IPS-15b (cell line): ENCODE measurements at regions not wholly inside any gene's neighbourhood (a gene's known extent, or its start where the extent isn't known, plus 50 kb on each side); places are given as distances from the start of the nearest gene placed in this dataset.

Experiments used
- H3K27me3 ChIP-seq: one replicate; pipeline ENCODE4 v1.6.1; 2013; ENCODE audit warnings: low read length; ENCODE audit not compliant: control insufficient read depth, insufficient read depth
- H3K36me3 ChIP-seq: one replicate; pipeline ENCODE4 v1.6.1; 2013; ENCODE audit warnings: low read length; ENCODE audit not compliant: control insufficient read depth, insufficient read depth
- H3K4me1 ChIP-seq: one replicate; pipeline ENCODE4 v1.6.1; 2013; ENCODE audit warnings: mild to moderate bottlenecking, low read length; ENCODE audit not compliant: control insufficient read depth, insufficient read depth
- H3K4me3 ChIP-seq: one replicate; pipeline ENCODE4 v1.5.1; 2013; ENCODE audit warnings: low read depth, low read length
- H3K9ac ChIP-seq: one replicate; pipeline ENCODE4 v1.6.1; 2013; ENCODE audit warnings: low read depth, mild to moderate bottlenecking, low read length
- H3K9me3 ChIP-seq: one replicate; pipeline ENCODE4 v1.6.1; 2013; ENCODE audit warnings: mild to moderate bottlenecking, low read length; ENCODE audit not compliant: control insufficient read depth, insufficient read depth

DNA sequence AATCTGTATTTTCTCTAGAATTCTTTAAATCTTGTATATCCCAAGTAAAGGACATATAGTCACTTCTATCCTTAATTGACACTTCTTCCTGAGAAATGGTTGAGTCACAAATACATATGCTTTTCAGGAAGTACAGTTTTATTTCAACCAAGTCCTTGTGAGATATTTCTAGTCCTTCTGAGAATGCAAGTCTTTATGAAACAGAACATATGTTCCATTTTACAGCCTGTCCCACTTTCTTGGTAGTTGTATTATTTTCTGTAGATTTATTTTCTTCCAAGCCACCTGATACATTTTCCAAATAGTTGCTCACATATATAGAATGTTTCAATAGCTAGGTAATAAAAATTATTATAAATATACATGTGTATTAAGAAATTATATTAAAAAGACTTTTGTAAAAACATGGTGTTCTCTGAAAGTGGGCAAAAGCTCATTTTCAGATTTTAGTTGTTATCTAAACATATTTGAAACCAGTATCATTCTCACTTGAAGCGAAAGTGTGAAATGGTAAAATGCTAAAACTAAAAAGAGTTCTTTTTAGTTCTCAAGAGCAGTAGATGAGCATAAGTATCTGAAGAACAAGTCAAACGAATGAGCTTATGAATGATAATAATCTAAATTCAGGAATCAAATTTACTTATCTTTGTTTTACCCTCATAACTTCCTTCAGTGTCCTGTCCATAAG lies 468.0 kb downstream of the EPHA5 start:
- no peaks in the 10 kb centered on the region for H3K27me3 ChIP-seq
- H3K9me3 ChIP-seq: no peaks in the 10 kb centered on the region
- H3K4me3 ChIP-seq: no peak overlapping the region
- H3K36me3 ChIP-seq: no peaks in the 10 kb centered on the region
- H3K4me1 ChIP-seq: no peaks in the 10 kb centered on the region
- H3K9ac ChIP-seq: no peak overlapping the region

- Histone ChIP-seq H3K36me3 (no peaks in the 10 kb centered on the region), H3K4me1 (no peaks in the 10 kb centered on the region), H3K9ac (no peak overlapping the region), H3K4me3 (no peak overlapping the region), H3K27me3 (no peaks in the 10 kb centered on the region), H3K9me3 (no peaks in the 10 kb centered on the region)
These were observed 474.6 kb downstream of the EPHA5 start for GRCh38 chr4:65195666-65196065.

GRCh38 chr4:65195002-65195401 lies 475.3 kb downstream of the EPHA5 start:
- Histone ChIP-seq H3K9ac (no peak overlapping the region), H3K4me1 (no peaks in the 10 kb centered on the region), H3K27me3 (no peaks in the 10 kb centered on the region), H3K36me3 (no peaks in the 10 kb centered on the region), H3K9me3 (no peaks in the 10 kb centered on the region), H3K4me3 (no peak overlapping the region)

DNA sequence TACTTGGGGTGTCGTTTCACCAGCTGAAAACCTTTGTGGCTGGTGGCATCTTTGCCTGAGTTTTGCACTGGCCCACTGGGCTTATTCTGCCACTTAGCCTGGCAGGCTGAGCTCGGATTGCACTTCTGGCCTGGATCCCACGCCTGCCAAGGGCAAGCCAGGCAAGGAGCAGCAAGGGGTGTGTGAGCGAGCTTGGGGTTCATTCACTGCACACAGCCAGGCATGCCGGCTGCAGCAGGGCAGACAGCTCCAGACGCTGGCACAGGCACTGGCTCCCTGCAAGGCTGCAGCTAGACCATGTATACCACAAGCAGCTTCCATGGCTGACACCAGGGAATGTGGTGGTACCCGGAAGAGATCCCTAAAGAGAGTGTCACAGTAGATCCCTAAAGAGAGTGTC lies 476.3 kb downstream of the EPHA5 start:
- Histone ChIP-seq H3K4me3 (no peak overlapping the region), H3K36me3 (no peaks in the 10 kb centered on the region), H3K9ac (no peak overlapping the region), H3K4me1 (no peaks in the 10 kb centered on the region), H3K9me3 (no peaks in the 10 kb centered on the region), H3K27me3 (no peaks in the 10 kb centered on the region)

DNA sequence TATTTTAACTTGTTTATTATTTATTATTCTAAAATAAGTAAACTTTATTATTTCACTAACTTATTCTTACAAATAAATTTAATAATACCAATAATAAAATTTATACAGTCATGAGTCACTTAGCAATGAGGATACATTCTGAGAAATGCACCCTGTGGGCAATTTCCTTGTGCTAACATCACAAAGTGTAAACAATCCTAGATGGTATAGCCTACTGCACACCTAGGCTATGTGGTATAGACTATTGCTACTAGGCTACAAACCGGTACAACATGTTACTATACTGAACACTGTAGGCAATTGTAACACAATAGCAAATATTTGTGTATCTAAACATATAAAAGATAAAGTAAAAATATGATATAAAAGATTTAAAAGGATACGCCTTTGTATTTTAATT lies 479.5 kb downstream of the EPHA5 start:
- Histone ChIP-seq H3K9me3 (no peaks in the 10 kb centered on the region), H3K36me3 (no peaks in the 10 kb centered on the region), H3K4me1 (no peaks in the 10 kb centered on the region), H3K4me3 (no peak overlapping the region), H3K27me3 (no peaks in the 10 kb centered on the region), H3K9ac (no peak overlapping the region)

DNA sequence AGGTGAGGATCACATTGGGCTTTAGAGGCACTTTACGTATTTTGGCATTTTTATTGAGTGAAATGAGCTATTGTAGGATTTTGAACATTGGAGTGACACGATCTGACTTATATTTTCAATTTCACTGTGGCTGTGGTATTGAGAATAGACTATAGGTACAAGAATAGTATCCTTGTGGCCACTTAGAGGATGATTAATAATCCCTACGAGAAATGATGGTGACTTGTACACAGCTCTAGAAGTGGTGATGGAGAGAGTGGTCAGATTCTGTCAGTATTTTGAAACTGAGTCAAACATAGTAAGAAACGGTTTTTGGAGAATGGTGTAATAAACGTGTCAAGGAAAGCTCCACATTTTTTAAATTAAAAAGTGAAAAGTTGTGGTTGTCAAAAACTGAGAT lies 494.7 kb downstream of the EPHA5 start:
- Histone ChIP-seq H3K9me3 (no peaks in the 10 kb centered on the region), H3K27me3 (no peaks in the 10 kb centered on the region), H3K4me3 (no peak overlapping the region), H3K4me1 (no peaks in the 10 kb centered on the region), H3K36me3 (no peaks in the 10 kb centered on the region), H3K9ac (no peak overlapping the region)

GRCh38 chr4:65170768-65171514 lies 499.3 kb downstream of the EPHA5 start:
- no peak overlapping the region for H3K4me3 ChIP-seq
- H3K36me3 ChIP-seq: no peaks in the 10 kb centered on the region
- no peaks in the 10 kb centered on the region for H3K4me1 ChIP-seq
- H3K27me3 ChIP-seq: no peaks in the 10 kb centered on the region
- H3K9ac ChIP-seq: no peak overlapping the region
- no peaks in the 10 kb centered on the region for H3K9me3 ChIP-seq

- Histone ChIP-seq H3K9ac (no peak overlapping the region), H3K27me3 (no peaks in the 10 kb centered on the region), H3K36me3 (no peaks in the 10 kb centered on the region), H3K4me3 (no peak overlapping the region), H3K4me1 (no peaks in the 10 kb centered on the region), H3K9me3 (no peaks in the 10 kb centered on the region)
These were observed 502.6 kb downstream of the EPHA5 start for GRCh38 chr4:65167719-65168118.

- Histone ChIP-seq H3K4me1 (no peaks in the 10 kb centered on the region), H3K9me3 (no peaks in the 10 kb centered on the region), H3K27me3 (no peaks in the 10 kb centered on the region), H3K4me3 (no peak overlapping the region), H3K36me3 (no peaks in the 10 kb centered on the region), H3K9ac (no peak overlapping the region)
These were observed 518.1 kb downstream of the EPHA5 start for GRCh38 chr4:65152205-65152604.

- Histone ChIP-seq H3K4me3 (no peak overlapping the region), H3K36me3 (no peaks in the 10 kb centered on the region), H3K27me3 (no peaks in the 10 kb centered on the region), H3K4me1 (no peaks in the 10 kb centered on the region), H3K9ac (no peak overlapping the region), H3K9me3 (peaks cover 3% of the 10 kb centered on the region)
These were observed 530.3 kb downstream of the EPHA5 start for GRCh38 chr4:65139998-65140397.

- no peaks in the 10 kb centered on the region for H3K27me3 ChIP-seq
- no peak overlapping the region for H3K4me3 ChIP-seq
- no peaks in the 10 kb centered on the region for H3K9me3 ChIP-seq
- H3K36me3 ChIP-seq: no peaks in the 10 kb centered on the region
- no peak overlapping the region for H3K9ac ChIP-seq
- no peaks in the 10 kb centered on the region for H3K4me1 ChIP-seq
These were observed 544.1 kb downstream of the EPHA5 start for GRCh38 chr4:65126200-65126599.

- no peak overlapping the region for H3K4me3 ChIP-seq
- H3K36me3 ChIP-seq: no peaks in the 10 kb centered on the region
- H3K27me3 ChIP-seq: no peaks in the 10 kb centered on the region
- no peaks in the 10 kb centered on the region for H3K4me1 ChIP-seq
- no peak overlapping the region for H3K9ac ChIP-seq
- no peaks in the 10 kb centered on the region for H3K9me3 ChIP-seq
These were observed 550.0 kb downstream of the EPHA5 start for GRCh38 chr4:65120287-65120686.
